ENCODE measurements at regions not wholly inside any gene's neighbourhood (a gene's known extent, or its start where the extent isn't known, plus 50 kb on each side); places are given as distances from the start of the nearest gene placed in this dataset.

- DNase-seq: no peak
- Mint-ChIP-seq H3K36me3 (ENCODE audit: insufficient read depth) (no peaks in the 10 kb centered on the region), H3K4me3 (no peak overlapping the region), H3K27me3 (ENCODE audit: low read depth) (no peaks in the 10 kb centered on the region), H3K4me1 (ENCODE audit: low read depth) (no peaks in the 10 kb centered on the region), H3K9me3 (no peaks in the 10 kb centered on the region)
- ATAC-seq: no peak
Measured at GRCh38 chr4:54527532-54527931, 130.2 kb upstream of the KIT start.

- Mint-ChIP-seq H3K4me3 (no peak overlapping the region), H3K27me3 (ENCODE audit: low read depth) (peaks cover 10% of the 10 kb centered on the region), H3K36me3 (ENCODE audit: insufficient read depth) (no peaks in the 10 kb centered on the region), H3K4me1 (ENCODE audit: low read depth) (no peaks in the 10 kb centered on the region), H3K9me3 (no peaks in the 10 kb centered on the region)
- DNase-seq (no peak), ATAC-seq (no peak)
Measured at GRCh38 chr4:54539500-54540029, 118.2 kb upstream of the KIT start.

DNA sequence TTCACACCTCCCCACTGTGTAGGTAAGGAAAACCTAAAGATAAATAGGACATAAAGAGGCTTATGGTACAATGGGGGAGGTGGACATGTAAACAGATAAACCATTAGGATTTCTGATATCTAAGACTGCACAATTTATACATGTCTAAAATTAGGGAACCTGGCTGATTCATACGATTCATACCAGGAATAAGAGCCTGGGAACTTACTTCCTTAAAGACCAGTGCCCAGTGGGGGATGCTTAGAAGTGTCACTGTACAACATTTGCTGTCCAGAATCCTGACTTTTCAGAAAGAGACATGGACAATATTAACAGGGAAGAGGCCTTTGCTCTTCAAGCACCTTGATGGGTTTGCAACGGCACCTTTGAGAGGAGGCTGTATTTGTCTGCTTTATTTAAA, 116.8 kb upstream of the KIT start:
- no peak for DNase-seq
- Mint-ChIP-seq H3K27me3 (ENCODE audit: low read depth) (peaks cover 10% of the 10 kb centered on the region), H3K4me3 (no peak overlapping the region), H3K9me3 (no peaks in the 10 kb centered on the region), H3K4me1 (ENCODE audit: low read depth) (no peaks in the 10 kb centered on the region), H3K36me3 (ENCODE audit: insufficient read depth) (no peaks in the 10 kb centered on the region)
- no peak for ATAC-seq

- ATAC-seq (no peak), DNase-seq (no peak)
- no peaks in the 10 kb centered on the region for H3K36me3 Mint-ChIP-seq (ENCODE audit: insufficient read depth)
- H3K4me1 Mint-ChIP-seq (ENCODE audit: low read depth): no peaks in the 10 kb centered on the region
- H3K9me3 Mint-ChIP-seq: no peaks in the 10 kb centered on the region
- H3K27me3 Mint-ChIP-seq (ENCODE audit: low read depth): peaks cover 10% of the 10 kb centered on the region
- no peak overlapping the region for H3K4me3 Mint-ChIP-seq
Measured at GRCh38 chr4:54541426-54542118, 116.2 kb upstream of the KIT start.

GRCh38 chr4:54542119-54542438, 115.7 kb upstream of the KIT start:
- Mint-ChIP-seq H3K27me3 (ENCODE audit: low read depth) (peaks cover 10% of the 10 kb centered on the region), H3K36me3 (ENCODE audit: insufficient read depth) (no peaks in the 10 kb centered on the region), H3K9me3 (no peaks in the 10 kb centered on the region), H3K4me1 (ENCODE audit: low read depth) (no peaks in the 10 kb centered on the region), H3K4me3 (no peak overlapping the region)
- ATAC-seq (no peak), DNase-seq (no peak)

GRCh38 chr4:54542540-54543041, 115.2 kb upstream of the KIT start:
- no peaks in the 10 kb centered on the region for H3K36me3 Mint-ChIP-seq (ENCODE audit: insufficient read depth)
- H3K27me3 Mint-ChIP-seq (ENCODE audit: low read depth): peaks cover 10% of the 10 kb centered on the region
- H3K4me3 Mint-ChIP-seq: no peak overlapping the region
- ATAC-seq (no peak), DNase-seq (no peak)
- no peaks in the 10 kb centered on the region for H3K4me1 Mint-ChIP-seq (ENCODE audit: low read depth)
- H3K9me3 Mint-ChIP-seq: no peaks in the 10 kb centered on the region

DNA sequence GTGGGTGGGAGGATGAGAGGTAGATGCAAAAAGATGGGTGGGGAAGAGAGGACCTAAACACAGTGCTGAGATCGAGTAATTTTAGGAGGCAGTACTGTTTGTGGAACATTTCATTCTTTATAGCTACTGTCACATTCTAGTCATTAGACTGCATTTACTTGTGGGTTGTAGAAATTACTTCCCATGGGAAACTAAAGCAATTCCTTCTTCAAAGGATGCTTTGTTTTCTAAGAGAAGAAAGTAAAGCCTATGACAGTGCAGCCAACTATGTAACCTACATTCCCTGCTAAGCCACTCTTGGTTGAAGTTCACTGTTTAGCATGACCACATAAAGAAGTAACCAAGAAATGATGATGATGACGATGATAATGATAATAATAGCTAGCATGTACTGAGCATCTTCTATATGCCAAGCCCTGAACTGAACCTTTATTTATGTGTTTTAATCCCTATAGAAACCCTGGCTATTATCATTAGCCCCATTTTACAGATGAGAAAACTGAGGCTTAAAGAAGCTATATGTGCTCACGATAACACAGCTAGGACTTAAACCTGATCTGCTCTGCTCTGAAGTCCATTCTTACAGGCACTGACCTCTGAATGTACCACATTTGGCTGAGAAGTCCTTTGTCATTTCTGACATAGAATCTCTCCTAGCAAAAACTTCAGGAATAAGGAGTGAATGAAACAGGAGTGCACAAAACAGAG, 114.5 kb upstream of the KIT start:
- no peaks in the 10 kb centered on the region for H3K36me3 Mint-ChIP-seq (ENCODE audit: insufficient read depth)
- H3K4me3 Mint-ChIP-seq: no peak overlapping the region
- no peak for DNase-seq
- peaks cover 10% of the 10 kb centered on the region for H3K27me3 Mint-ChIP-seq (ENCODE audit: low read depth)
- H3K9me3 Mint-ChIP-seq: no peaks in the 10 kb centered on the region
- no peak for ATAC-seq
- H3K4me1 Mint-ChIP-seq (ENCODE audit: low read depth): no peaks in the 10 kb centered on the region

GRCh38 chr4:54545663-54546424, 111.9 kb upstream of the KIT start:
- Mint-ChIP-seq H3K27me3 (ENCODE audit: low read depth) (peaks cover 8% of the 10 kb centered on the region), H3K4me3 (no peak overlapping the region), H3K36me3 (ENCODE audit: insufficient read depth) (no peaks in the 10 kb centered on the region), H3K9me3 (no peaks in the 10 kb centered on the region), H3K4me1 (ENCODE audit: low read depth) (no peaks in the 10 kb centered on the region)
- no peak for DNase-seq
- no peak for ATAC-seq

DNA sequence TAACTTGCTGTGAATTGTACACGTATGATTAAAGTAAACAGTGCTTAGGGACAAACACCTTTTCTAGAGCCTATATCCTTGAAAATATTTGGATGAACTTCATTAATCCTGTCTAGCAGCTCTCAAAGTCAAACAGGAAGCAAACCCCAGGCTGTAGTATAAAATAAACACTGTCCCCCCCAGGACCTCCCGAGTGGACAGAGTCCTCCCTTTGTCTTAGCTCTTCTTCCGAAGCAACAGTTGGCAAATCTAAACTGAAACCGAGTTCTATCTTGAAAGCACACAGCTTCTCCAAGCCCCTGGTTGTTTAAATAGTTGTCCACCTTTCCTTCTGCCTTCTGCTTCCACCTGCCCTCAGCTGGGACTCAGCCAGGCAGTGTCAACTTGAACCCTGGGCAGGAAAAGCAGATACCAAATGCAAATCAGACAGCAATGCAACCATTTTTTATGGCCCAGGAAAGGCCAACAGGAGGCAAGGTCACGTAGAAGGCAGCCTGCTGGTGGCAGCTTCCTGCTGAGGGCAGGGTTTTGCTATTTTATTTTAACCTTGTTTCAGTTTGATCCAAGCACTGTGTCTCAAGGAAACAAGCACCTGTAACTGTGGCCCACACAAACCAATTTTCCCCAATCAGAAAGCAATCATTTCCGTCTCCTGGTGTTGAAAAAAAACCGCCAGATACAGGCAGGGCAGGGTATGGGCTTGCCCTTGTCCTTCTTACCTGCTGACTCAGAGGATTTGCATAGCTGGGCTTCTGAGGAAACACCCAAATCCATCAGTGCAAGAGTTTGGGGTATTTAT, 110.3 kb upstream of the KIT start:
- no peak for ATAC-seq
- no peaks in the 10 kb centered on the region for H3K9me3 Mint-ChIP-seq
- DNase-seq: no peak
- no peaks in the 10 kb centered on the region for H3K36me3 Mint-ChIP-seq (ENCODE audit: insufficient read depth)
- H3K4me1 Mint-ChIP-seq (ENCODE audit: low read depth): no peaks in the 10 kb centered on the region
- no peak overlapping the region for H3K4me3 Mint-ChIP-seq
- no peaks in the 10 kb centered on the region for H3K27me3 Mint-ChIP-seq (ENCODE audit: low read depth)

DNA sequence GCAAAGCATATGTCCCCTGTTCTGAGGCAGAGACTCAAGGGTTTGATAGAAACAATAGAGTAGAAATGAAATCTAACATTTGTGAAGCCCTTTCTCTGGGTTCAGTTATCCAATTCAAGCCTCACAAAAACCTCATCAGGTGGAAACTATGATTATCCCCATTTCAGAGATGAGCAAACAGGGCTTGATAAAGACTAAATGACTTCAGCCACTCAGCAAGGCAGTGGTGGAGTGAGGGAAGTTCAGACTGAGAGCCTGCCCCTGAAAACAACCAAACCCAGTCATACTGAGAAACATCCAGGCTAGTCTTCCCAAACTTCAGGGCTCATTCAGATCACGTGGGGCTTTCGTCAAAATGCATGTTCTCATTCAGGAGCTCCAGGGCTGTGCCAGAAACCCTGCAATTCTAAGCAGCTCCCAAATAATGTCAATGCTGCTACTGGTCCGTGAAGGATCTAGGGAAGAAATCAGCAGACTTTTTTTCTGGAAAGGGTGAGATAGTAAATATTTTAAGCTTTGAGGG, 109.6 kb upstream of the KIT start:
- Mint-ChIP-seq H3K9me3 (no peaks in the 10 kb centered on the region), H3K36me3 (ENCODE audit: insufficient read depth) (no peaks in the 10 kb centered on the region), H3K4me3 (no peak overlapping the region), H3K27me3 (ENCODE audit: low read depth) (no peaks in the 10 kb centered on the region), H3K4me1 (ENCODE audit: low read depth) (no peaks in the 10 kb centered on the region)
- DNase-seq (no peak), ATAC-seq (no peak)

DNA sequence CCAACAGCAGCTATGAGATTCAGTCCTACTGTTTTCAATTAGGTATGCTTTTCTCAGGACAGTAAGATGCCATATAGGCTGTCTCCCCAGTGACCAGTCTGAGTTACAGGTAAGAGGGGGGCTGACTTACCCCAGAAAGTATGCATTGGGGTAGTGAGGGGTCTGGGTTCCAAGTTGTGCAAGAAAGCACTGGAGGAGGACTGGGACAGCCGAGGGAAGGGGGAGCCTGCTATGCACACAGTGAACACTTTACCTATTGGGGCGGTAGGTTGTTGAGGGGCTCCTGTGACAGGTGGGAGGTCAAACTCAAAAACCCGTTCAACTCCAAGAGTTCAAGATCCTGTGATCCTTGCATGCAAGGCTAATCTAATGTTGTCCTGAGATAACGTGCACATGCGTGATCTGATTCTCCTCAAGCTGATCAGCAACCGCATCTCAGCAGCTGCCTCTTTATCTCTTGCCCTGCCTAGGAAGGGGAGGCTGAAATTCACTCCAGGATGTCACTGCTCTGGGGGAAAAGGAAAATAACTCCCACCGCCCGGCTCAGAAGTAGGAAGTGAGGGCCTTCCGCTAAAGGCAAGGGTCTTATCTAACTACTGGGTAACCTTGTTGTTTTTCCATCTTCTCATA, 108.8 kb upstream of the KIT start:
- no peak for ATAC-seq
- Mint-ChIP-seq H3K9me3 (no peaks in the 10 kb centered on the region), H3K4me3 (no peak overlapping the region), H3K36me3 (ENCODE audit: insufficient read depth) (no peaks in the 10 kb centered on the region), H3K27me3 (ENCODE audit: low read depth) (no peaks in the 10 kb centered on the region), H3K4me1 (ENCODE audit: low read depth) (no peaks in the 10 kb centered on the region)
- no peak for DNase-seq

DNA sequence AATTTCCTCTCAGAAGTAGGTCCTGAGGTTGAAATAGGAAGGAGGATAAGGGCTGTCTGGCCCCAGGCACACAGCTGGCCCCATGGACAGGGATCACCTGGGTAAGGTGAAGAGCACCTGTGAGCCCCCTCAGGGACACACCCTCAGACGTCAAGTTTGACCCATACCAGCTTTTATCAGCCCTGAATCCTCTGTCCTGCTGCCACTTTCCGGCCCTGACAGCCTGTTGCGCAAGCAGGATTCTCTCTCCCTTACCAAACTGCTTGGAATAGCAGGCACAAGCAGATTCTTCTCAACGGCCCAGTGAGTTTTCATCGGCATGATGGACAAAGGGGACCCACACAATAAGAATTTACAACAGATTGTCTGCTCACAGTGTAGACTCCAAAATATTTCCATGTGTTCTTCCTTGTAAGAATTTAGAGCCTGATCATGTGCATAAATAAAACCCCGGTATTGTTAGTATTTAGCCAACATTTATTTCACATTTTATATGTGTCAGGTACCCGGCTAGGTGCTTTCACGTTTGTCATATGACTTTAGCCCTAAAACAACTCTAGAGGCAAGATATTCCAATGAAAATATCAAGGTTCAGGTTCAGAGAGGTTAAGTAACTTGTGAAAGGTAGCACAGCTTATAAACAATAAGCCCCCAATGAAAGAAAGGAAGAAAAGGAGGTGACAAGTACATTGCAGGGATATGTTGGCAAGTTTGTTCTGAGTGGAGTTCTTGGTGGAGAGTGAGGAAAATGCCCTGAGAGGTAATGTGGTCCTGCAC, 107.2 kb upstream of the KIT start:
- H3K27me3 Mint-ChIP-seq (ENCODE audit: low read depth): no peaks in the 10 kb centered on the region
- no peak for ATAC-seq
- H3K36me3 Mint-ChIP-seq (ENCODE audit: insufficient read depth): no peaks in the 10 kb centered on the region

GRCh38 chr4:54553001-54553400, 104.8 kb upstream of the KIT start:
- DNase-seq: no peak
- Mint-ChIP-seq H3K4me1 (ENCODE audit: low read depth) (no peaks in the 10 kb centered on the region), H3K27me3 (ENCODE audit: low read depth) (no peaks in the 10 kb centered on the region), H3K9me3 (no peaks in the 10 kb centered on the region), H3K36me3 (ENCODE audit: insufficient read depth) (no peaks in the 10 kb centered on the region), H3K4me3 (no peak overlapping the region)
- no peak for ATAC-seq

More for the DNA sequence above, 107.2 kb upstream of the KIT start:
- no peak for DNase-seq
- Mint-ChIP-seq H3K9me3 (no peaks in the 10 kb centered on the region), H3K4me3 (no peak overlapping the region), H3K4me1 (ENCODE audit: low read depth) (no peaks in the 10 kb centered on the region)
